ENCODE measurements at regions not wholly inside any gene's neighbourhood (a gene's known extent, or its start where the extent isn't known, plus 50 kb on each side); places are given as distances from the start of the nearest gene placed in this dataset.

DNA sequence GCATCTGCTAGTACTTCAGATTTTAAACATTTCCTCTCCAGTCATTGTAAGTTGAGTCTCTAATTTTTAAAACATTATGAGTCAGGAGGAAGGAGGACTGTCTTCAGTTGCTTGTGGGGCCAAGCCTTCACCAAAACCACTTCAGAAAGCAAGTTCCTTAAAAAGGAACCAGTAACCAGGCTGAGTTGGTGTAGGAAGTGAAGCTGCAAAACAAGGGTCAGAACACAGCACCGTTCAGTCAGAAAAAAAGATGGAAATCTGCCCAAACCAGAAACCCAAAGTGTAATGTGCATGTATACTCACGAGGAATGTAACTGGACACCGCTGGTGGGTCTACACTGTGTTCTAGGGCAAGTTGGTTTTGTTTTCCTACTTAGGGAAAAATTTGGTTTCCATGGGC, 402.1 kb downstream of the SETD4 start:
- Histone ChIP-seq H3K4me1 (ENCODE audit: insufficient read depth, low read length) (no peaks in the 10 kb centered on the region), H4K20me1 (ENCODE audit: control insufficient read depth, insufficient read depth, insufficient read length) (no peaks in the 10 kb centered on the region), H3K27ac (ENCODE audit: insufficient read length, low read depth, low read length) (no peak overlapping the region), H2BK120ac (ENCODE audit: low read depth, low read length, poor library complexity, severe bottlenecking) (no peak overlapping the region), H3K79me2 (ENCODE audit: insufficient read depth, low read length) (no peaks in the 10 kb centered on the region), H2BK15ac (ENCODE audit: low read depth, low read length) (no peak overlapping the region), H3K18ac (ENCODE audit: insufficient read length, low read depth, low read length) (no peak overlapping the region), H3K23me2 (ENCODE audit: insufficient read length, low read depth, low read length, poor library complexity, severe bottlenecking) (no peaks in the 10 kb centered on the region), H4K91ac (ENCODE audit: insufficient read length, low read depth, low read length) (no peak overlapping the region), H3K9me3 (ENCODE audit: control insufficient read depth, low read depth, low read length) (no peaks in the 10 kb centered on the region), H4K5ac (ENCODE audit: insufficient read length, low read depth, low read length) (no peak overlapping the region), H3K23ac (ENCODE audit: insufficient read length, low read depth, low read length) (no peak overlapping the region), H3K4ac (ENCODE audit: low read depth, low read length) (no peak overlapping the region), H3T11ph (ENCODE audit: low read length) (no peak overlapping the region), H3K9ac (ENCODE audit: extremely low read depth, insufficient read length, low read length) (no peak overlapping the region), H3K4me2 (ENCODE audit: insufficient read depth, insufficient read length, low read length) (no peak overlapping the region), H2BK5ac (ENCODE audit: insufficient read length, low read length) (no peak overlapping the region), H3K56ac (ENCODE audit: insufficient read length, low read depth, low read length) (no peak overlapping the region), H4K8ac (replicated peaks; ENCODE audit: insufficient read length, low read depth, low read length) (no peak overlapping the region), H3K79me1 (ENCODE audit: insufficient read depth, low read depth, low read length, poor library complexity, severe bottlenecking) (no peaks in the 10 kb centered on the region), H2BK12ac (ENCODE audit: insufficient read length, low read depth, low read length) (no peak overlapping the region), H2BK20ac (ENCODE audit: low read depth, low read length, poor library complexity, severe bottlenecking) (no peak overlapping the region), H3K27me3 (ENCODE audit: insufficient read depth, low read length) (no peaks in the 10 kb centered on the region), H2AFZ (ENCODE audit: low read length) (no peak overlapping the region), H2AK5ac (ENCODE audit: insufficient read length, low read length) (no peak overlapping the region), H3K14ac (ENCODE audit: insufficient read depth, low read length) (no peak overlapping the region)
- DNase-seq = no peak
- TF ChIP-seq, protein P1, sequence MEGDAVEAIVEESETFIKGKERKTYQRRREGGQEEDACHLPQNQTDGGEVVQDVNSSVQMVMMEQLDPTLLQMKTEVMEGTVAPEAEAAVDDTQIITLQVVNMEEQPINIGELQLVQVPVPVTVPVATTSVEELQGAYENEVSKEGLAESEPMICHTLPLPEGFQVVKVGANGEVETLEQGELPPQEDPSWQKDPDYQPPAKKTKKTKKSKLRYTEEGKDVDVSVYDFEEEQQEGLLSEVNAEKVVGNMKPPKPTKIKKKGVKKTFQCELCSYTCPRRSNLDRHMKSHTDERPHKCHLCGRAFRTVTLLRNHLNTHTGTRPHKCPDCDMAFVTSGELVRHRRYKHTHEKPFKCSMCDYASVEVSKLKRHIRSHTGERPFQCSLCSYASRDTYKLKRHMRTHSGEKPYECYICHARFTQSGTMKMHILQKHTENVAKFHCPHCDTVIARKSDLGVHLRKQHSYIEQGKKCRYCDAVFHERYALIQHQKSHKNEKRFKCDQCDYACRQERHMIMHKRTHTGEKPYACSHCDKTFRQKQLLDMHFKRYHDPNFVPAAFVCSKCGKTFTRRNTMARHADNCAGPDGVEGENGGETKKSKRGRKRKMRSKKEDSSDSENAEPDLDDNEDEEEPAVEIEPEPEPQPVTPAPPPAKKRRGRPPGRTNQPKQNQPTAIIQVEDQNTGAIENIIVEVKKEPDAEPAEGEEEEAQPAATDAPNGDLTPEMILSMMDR (conservative IDR thresholded peaks at IDR 0.05) = no peak
- Mint-ChIP-seq H3K4me1 (no peaks in the 10 kb centered on the region), H3K27me3 (ENCODE audit: low read depth) (no peaks in the 10 kb centered on the region), H3K9me3 (peaks cover 7 to 9% of the 10 kb centered on the region in 2 experiments; a peak in 3 of 5 replicates), H3K36me3 (ENCODE audit: insufficient read depth in 1 of 3, low read depth in 3 of 3) (peaks cover 0 to 5% (median 0%) of the 10 kb centered on the region in 3 experiments; a peak in 3 of 7 replicates), H3K4me3 (no peak overlapping the region), H3K27ac (no peak overlapping the region)
- WGBS (ENCODE audit: extremely low coverage, insufficient read length, low lambda C conversion rate) = no CpG with 5 or more reads among the region's 3 CpGs

Measured in H9 (cell line).